HEK293 (cell line): ENCODE measurements at regions not wholly inside any gene's neighbourhood (a gene's known extent, or its start where the extent isn't known, plus 50 kb on each side); places are given as distances from the start of the nearest gene placed in this dataset.

Source experiments
- SP2 ChIP-seq: fragments of 450-650 bp; formaldehyde crosslinking; IDR thresholded peaks from 2 replicates; pipeline ENCODE4 v1.5.1; 2016; ENCODE audit warnings: missing biosample characterization, missing genetic modification characterization
- ZBTB48 ChIP-seq: fragments of 450-650 bp; formaldehyde crosslinking; IDR thresholded peaks from 2 replicates; pipeline ENCODE4 v1.5.1; 2016; ENCODE audit warnings: missing biosample characterization, missing genetic modification characterization
- ZNF114 ChIP-seq: fragments of 450-650 bp; formaldehyde crosslinking; IDR thresholded peaks from 2 replicates; pipeline ENCODE4 v1.5.0; 2017; ENCODE audit warnings: missing biosample characterization, missing genetic modification characterization
- ZNF549 ChIP-seq: fragments of 450-650 bp; IDR thresholded peaks from 2 replicates; pipeline ENCODE4 v1.5.1; 2018; ENCODE audit warnings: missing biosample characterization, missing genetic modification characterization, mild to moderate bottlenecking, inconsistent platforms, moderate library complexity

GRCh38 chr18:40473221-40474029, 1481.6 kb upstream of the PIK3C3 start:
- TF ChIP-seq ZNF114 (tag by site-specific recombination), result no peak
- TF ChIP-seq SP2 (tag by site-specific recombination), result no peak
- TF ChIP-seq ZNF549 (tag by site-specific recombination), result no peak
- TF ChIP-seq ZBTB48 (tag by site-specific recombination), result no peak
